ENCODE measurements at regions not wholly inside any gene's neighbourhood (a gene's known extent, or its start where the extent isn't known, plus 50 kb on each side); places are given as distances from the start of the nearest gene placed in this dataset.

- peaks cover 53% of the 10 kb centered on the region for H3K27me3 Mint-ChIP-seq (ENCODE audit: insufficient read depth, unreplicated experiment)
- no peak for DNase-seq (ENCODE audit: unreplicated experiment)
- H3K36me3 Mint-ChIP-seq (ENCODE audit: insufficient read depth, unreplicated experiment), result no peaks in the 10 kb centered on the region
- no peak for TF ChIP-seq CTCF (IDR thresholded peaks at IDR 0.05; ENCODE audit: unreplicated experiment)
- no TSS peak for BruUV-seq (replicated peaks)
- H3K4me1 Mint-ChIP-seq (ENCODE audit: insufficient read depth, unreplicated experiment), result no peaks in the 10 kb centered on the region
- CTCF ChIA-PET, result no interaction called here
- H3K9me3 Mint-ChIP-seq (ENCODE audit: unreplicated experiment), result no peaks in the 10 kb centered on the region
- H3K27ac Mint-ChIP-seq (ENCODE audit: low read depth, unreplicated experiment), result no peak overlapping the region
- intact Hi-C loops (cut with micrococcal nuclease), result no loop called here
- POLR2A ChIA-PET, result no interaction called here
- H3K4me3 Mint-ChIP-seq (ENCODE audit: unreplicated experiment), result no peak overlapping the region
Observed at GRCh38 chr14:59037620-59038019, 150.8 kb upstream of the DAAM1 start.

GRCh38 chr14:59038746-59039145, 149.7 kb upstream of the DAAM1 start:
- no peak for TF ChIP-seq CTCF (IDR thresholded peaks at IDR 0.05; ENCODE audit: unreplicated experiment)
- CTCF ChIA-PET, result interaction anchor here (0.8 to 1.5 kb wide), 4 partner anchors 10 to 71 kb away, joined by 3 to 4 read pairs (median 3); no protein-coding TSS in a partner anchor
- intact Hi-C loops (cut with micrococcal nuclease), result no loop called here
- Mint-ChIP-seq H3K9me3 (ENCODE audit: unreplicated experiment) (no peaks in the 10 kb centered on the region), H3K4me1 (ENCODE audit: insufficient read depth, unreplicated experiment) (no peaks in the 10 kb centered on the region), H3K36me3 (ENCODE audit: insufficient read depth, unreplicated experiment) (no peaks in the 10 kb centered on the region), H3K4me3 (ENCODE audit: unreplicated experiment) (no peak overlapping the region), H3K27ac (ENCODE audit: low read depth, unreplicated experiment) (no peak overlapping the region), H3K27me3 (ENCODE audit: insufficient read depth, unreplicated experiment) (peaks cover 64% of the 10 kb centered on the region)
- POLR2A ChIA-PET, result interaction anchor here (0.5 to 0.6 kb wide), 2 partner anchors 455 to 609 kb away, joined by 3 read pairs; no protein-coding TSS in a partner anchor
- no peak for DNase-seq (ENCODE audit: unreplicated experiment)
- BruUV-seq (replicated peaks), result no TSS peak

- no peaks in the 10 kb centered on the region for H3K4me1 Mint-ChIP-seq (ENCODE audit: insufficient read depth, unreplicated experiment)
- intact Hi-C loops (cut with micrococcal nuclease), result no loop called here
- no peak for TF ChIP-seq CTCF (IDR thresholded peaks at IDR 0.05; ENCODE audit: unreplicated experiment)
- H3K27me3 Mint-ChIP-seq (ENCODE audit: insufficient read depth, unreplicated experiment), result peaks cover 63% of the 10 kb centered on the region
- H3K36me3 Mint-ChIP-seq (ENCODE audit: insufficient read depth, unreplicated experiment), result no peaks in the 10 kb centered on the region
- no peak overlapping the region for H3K4me3 Mint-ChIP-seq (ENCODE audit: unreplicated experiment)
- no peaks in the 10 kb centered on the region for H3K9me3 Mint-ChIP-seq (ENCODE audit: unreplicated experiment)
- no TSS peak for BruUV-seq (replicated peaks)
- POLR2A ChIA-PET, result no interaction called here
- CTCF ChIA-PET, result no interaction called here
- no peak for DNase-seq (ENCODE audit: unreplicated experiment)
- H3K27ac Mint-ChIP-seq (ENCODE audit: low read depth, unreplicated experiment), result no peak overlapping the region
Observed at GRCh38 chr14:59041308-59041707, 147.2 kb upstream of the DAAM1 start.

- Mint-ChIP-seq H3K27me3 (ENCODE audit: insufficient read depth, unreplicated experiment) (peaks cover 83% of the 10 kb centered on the region), H3K36me3 (ENCODE audit: insufficient read depth, unreplicated experiment) (no peaks in the 10 kb centered on the region), H3K4me1 (ENCODE audit: insufficient read depth, unreplicated experiment) (no peaks in the 10 kb centered on the region), H3K27ac (ENCODE audit: low read depth, unreplicated experiment) (no peak overlapping the region), H3K4me3 (ENCODE audit: unreplicated experiment) (no peak overlapping the region), H3K9me3 (ENCODE audit: unreplicated experiment) (no peaks in the 10 kb centered on the region)
- BruUV-seq (replicated peaks), result no TSS peak
- CTCF ChIA-PET, result interaction anchor here (0.5 kb wide), 1 partner anchor 139 kb away, joined by 4 read pairs; no protein-coding TSS in a partner anchor
- no peak for DNase-seq (ENCODE audit: unreplicated experiment)
- intact Hi-C loops (cut with micrococcal nuclease), result no loop called here
- TF ChIP-seq CTCF (IDR thresholded peaks at IDR 0.05; ENCODE audit: unreplicated experiment), result no peak
- POLR2A ChIA-PET, result no interaction called here
Observed at GRCh38 chr14:59044707-59045106, 143.8 kb upstream of the DAAM1 start.

Data from MCF 10A (cell line).